ENCODE measurements at regions not wholly inside any gene's neighbourhood (a gene's known extent, or its start where the extent isn't known, plus 50 kb on each side); places are given as distances from the start of the nearest gene placed in this dataset.

- no peak for TF ChIP-seq CTCF (conservative IDR thresholded peaks at IDR 0.05; ENCODE audit: low read depth in 2 of 2)
- no peak for TF ChIP-seq POLR2AphosphoS5 (IDR thresholded peaks at IDR 0.05; ENCODE audit: low read depth)
- no peak for TF ChIP-seq EZH2 (IDR thresholded peaks at IDR 0.05; ENCODE audit: low read depth, unreplicated experiment)
- no peak for TF ChIP-seq ZNF114 (CRISPR knock-in tag; IDR thresholded peaks at IDR 0.05)
- TF ChIP-seq CREB1 (CRISPR knock-in tag; IDR thresholded peaks at IDR 0.05; ENCODE audit: low read depth) = no peak
- TF ChIP-seq NANOG (IDR thresholded peaks at IDR 0.05; ENCODE audit: borderline replicate concordance) = no peak
Measured at GRCh38 chr2:234392041-234392615, 104.8 kb downstream of the ARL4C start.
